ENCODE measurements at regions not wholly inside any gene's neighbourhood (a gene's known extent, or its start where the extent isn't known, plus 50 kb on each side); places are given as distances from the start of the nearest gene placed in this dataset.
A peak's percentile ranks its signal among the peaks of the same experiment; 100 is the strongest.

DNA sequence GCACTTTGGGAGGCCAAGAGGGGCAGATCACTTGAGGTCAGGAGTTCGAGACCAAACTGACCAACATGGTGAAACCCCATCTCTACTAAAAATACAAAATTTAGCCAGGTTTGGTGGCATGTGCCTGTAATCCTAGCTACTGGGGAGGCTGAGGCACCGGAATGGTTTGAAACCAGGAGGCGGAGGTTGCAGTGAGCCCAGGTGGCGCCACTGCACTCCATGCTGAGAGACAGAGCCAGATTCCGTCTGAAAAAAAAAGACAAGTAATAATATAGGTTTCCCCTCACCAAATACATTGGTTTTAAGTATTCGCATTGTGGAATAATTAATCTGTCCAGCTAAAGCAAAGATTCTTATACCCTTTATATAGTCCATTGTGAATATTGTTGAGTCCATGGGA is 1544.6 kb downstream of the OLFM4 start:
- no peaks in the 10 kb centered on the region for H3K4me1 ChIP-seq
- H3K27me3 ChIP-seq, result no peaks in the 10 kb centered on the region
- DNase-seq (peak in 1 of 2 donors; percentile 7), ATAC-seq (ENCODE audit: low FRiP score in 2 of 2) (no peak)
- TF ChIP-seq POLR2A (IDR thresholded peaks at IDR 0.05) (no peak), CTCF (IDR thresholded peaks at IDR 0.05) (no peak), POLR2AphosphoS5 (IDR thresholded peaks at IDR 0.05) (no peak), EP300 (IDR thresholded peaks at IDR 0.05) (no peak)
- H3K4me3 ChIP-seq, result no peak overlapping the region
- no peaks in the 10 kb centered on the region for H3K9me3 ChIP-seq
- no peaks in the 10 kb centered on the region for H3K36me3 ChIP-seq
- no peak overlapping the region for H3K27ac ChIP-seq
- WGBS, 2 donors, result 89 to 90% methylated on average over 6 of the region's 6 CpGs

DNA sequence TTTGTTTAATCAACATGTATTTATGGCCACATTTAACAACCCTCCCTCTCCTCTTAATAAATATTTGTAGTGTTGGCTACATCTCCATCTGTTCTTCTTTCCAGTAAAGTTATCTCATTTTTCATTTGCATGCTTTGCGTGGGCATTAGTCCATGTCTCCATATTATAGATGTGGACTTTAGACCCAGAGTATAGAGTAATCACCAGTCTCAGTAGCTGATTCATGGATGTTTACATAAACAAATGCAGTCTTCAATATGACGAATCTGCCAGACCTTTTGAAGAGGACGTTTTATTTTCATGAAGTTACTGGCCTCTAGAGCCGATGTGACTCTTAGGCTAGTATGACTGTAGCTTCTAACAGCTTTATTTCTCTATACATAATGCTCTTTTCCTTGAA is 1546.2 kb downstream of the OLFM4 start:
- TF ChIP-seq CTCF (IDR thresholded peaks at IDR 0.05) (no peak), POLR2AphosphoS5 (IDR thresholded peaks at IDR 0.05) (no peak), EP300 (IDR thresholded peaks at IDR 0.05) (no peak), POLR2A (IDR thresholded peaks at IDR 0.05) (no peak)
- no peak overlapping the region for H3K4me3 ChIP-seq
- H3K27ac ChIP-seq, result no peak overlapping the region
- no peaks in the 10 kb centered on the region for H3K36me3 ChIP-seq
- no peaks in the 10 kb centered on the region for H3K27me3 ChIP-seq
- DNase-seq, result no peak
- no peaks in the 10 kb centered on the region for H3K9me3 ChIP-seq
- ATAC-seq (ENCODE audit: low FRiP score in 2 of 2), result no peak
- WGBS, 2 donors, result 76 to 81% methylated on average over 4 of the region's 4 CpGs
- H3K4me1 ChIP-seq, result no peaks in the 10 kb centered on the region

GRCh38 chr13:54591540-54591939 is 1562.9 kb downstream of the OLFM4 start:
- no peaks in the 10 kb centered on the region for H3K9me3 ChIP-seq
- no peak for ATAC-seq (ENCODE audit: low FRiP score in 2 of 2)
- H3K27ac ChIP-seq, result no peak overlapping the region
- H3K4me3 ChIP-seq, result no peak overlapping the region
- H3K27me3 ChIP-seq, result no peaks in the 10 kb centered on the region
- H3K4me1 ChIP-seq, result no peaks in the 10 kb centered on the region
- WGBS, 2 donors, result 60 to 65% methylated on average over 3 of the region's 3 CpGs
- no peak for DNase-seq
- no peaks in the 10 kb centered on the region for H3K36me3 ChIP-seq
- TF ChIP-seq CTCF (IDR thresholded peaks at IDR 0.05) (no peak), POLR2AphosphoS5 (IDR thresholded peaks at IDR 0.05) (no peak), EP300 (IDR thresholded peaks at IDR 0.05) (no peak), POLR2A (IDR thresholded peaks at IDR 0.05) (no peak)

GRCh38 chr13:54592201-54592600 is 1563.6 kb downstream of the OLFM4 start:
- DNase-seq (no peak), ATAC-seq (ENCODE audit: low FRiP score in 2 of 2) (no peak)
- WGBS, 2 donors, result 82 to 94% methylated on average over 2 of the region's 2 CpGs
- no peaks in the 10 kb centered on the region for H3K36me3 ChIP-seq
- no peaks in the 10 kb centered on the region for H3K9me3 ChIP-seq
- TF ChIP-seq CTCF (IDR thresholded peaks at IDR 0.05), result no peak
- no peak for TF ChIP-seq POLR2AphosphoS5 (IDR thresholded peaks at IDR 0.05)
- no peak for TF ChIP-seq POLR2A (IDR thresholded peaks at IDR 0.05)
- no peak for TF ChIP-seq EP300 (IDR thresholded peaks at IDR 0.05)
- H3K4me3 ChIP-seq, result no peak overlapping the region
- no peaks in the 10 kb centered on the region for H3K4me1 ChIP-seq
- no peak overlapping the region for H3K27ac ChIP-seq
- no peaks in the 10 kb centered on the region for H3K27me3 ChIP-seq

DNA sequence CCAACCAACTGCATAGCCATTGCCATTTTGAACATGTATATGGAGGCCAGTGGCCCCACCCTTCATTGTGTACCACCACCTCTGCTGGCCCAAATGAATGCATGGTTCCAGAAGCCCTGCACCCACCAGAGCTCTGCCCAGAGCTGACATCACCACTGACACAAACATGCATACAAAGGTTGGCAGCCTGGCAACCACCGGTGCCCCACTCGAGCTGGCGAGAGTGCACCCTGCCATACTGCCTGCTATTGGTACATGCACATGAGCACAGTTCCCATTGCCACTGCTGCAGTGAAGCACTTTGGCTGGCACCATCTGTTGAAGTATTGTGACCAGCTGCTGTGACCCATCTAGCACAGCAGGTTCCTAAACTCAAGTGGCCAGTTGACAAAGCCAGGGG is 1564.9 kb downstream of the OLFM4 start:
- no peak for TF ChIP-seq POLR2AphosphoS5 (IDR thresholded peaks at IDR 0.05)
- no peak for TF ChIP-seq POLR2A (IDR thresholded peaks at IDR 0.05)
- TF ChIP-seq EP300 (IDR thresholded peaks at IDR 0.05), result no peak
- TF ChIP-seq CTCF (IDR thresholded peaks at IDR 0.05), result no peak
- Histone ChIP-seq H3K36me3 (no peaks in the 10 kb centered on the region), H3K27me3 (no peaks in the 10 kb centered on the region), H3K9me3 (no peaks in the 10 kb centered on the region), H3K4me3 (no peak overlapping the region), H3K27ac (no peak overlapping the region), H3K4me1 (no peaks in the 10 kb centered on the region)
- no peak for DNase-seq
- ATAC-seq (ENCODE audit: low FRiP score in 2 of 2), result no peak
- 87 to 96% methylated on average over 3 of the region's 3 CpGs for WGBS, 2 donors
